ENCODE measurements at regions not wholly inside any gene's neighbourhood (a gene's known extent, or its start where the extent isn't known, plus 50 kb on each side); places are given as distances from the start of the nearest gene placed in this dataset.

- DNase-seq: peak in 1 of 2 donors; percentile 36
- Histone ChIP-seq H3K4me1 (peaks cover 0 to 25% (median 8%) of the 10 kb centered on the region in 4 donors), H3K4me3 (no peak overlapping the region), H3K36me3 (no peaks in the 10 kb centered on the region), H3K9me3 (no peaks in the 10 kb centered on the region), H3K27me3 (no peaks in the 10 kb centered on the region), H3K27ac (peak overlapping the region in 1 of 5 donors; percentile 4)
- TF ChIP-seq POLR2A (IDR thresholded peaks at IDR 0.05) (no peak), EP300 (IDR thresholded peaks at IDR 0.05) (no peak), POLR2AphosphoS5 (IDR thresholded peaks at IDR 0.05) (no peak), CTCF (IDR thresholded peaks at IDR 0.05) (no peak)
- 60 to 64% (median 63%) methylated on average over 13 of the region's 13 CpGs for WGBS, 5 donors
- intact Hi-C loops (cut with DNase I; ENCODE audit: low total_unique reads): no loop called here
Observed at GRCh38 chr3:193879099-193879863, 256.7 kb upstream of the HES1 start.

GRCh38 chr3:193879864-193880242, 256.1 kb upstream of the HES1 start:
- Histone ChIP-seq H3K4me1 (peaks cover 0 to 24% (median 8%) of the 10 kb centered on the region in 4 donors), H3K27ac (peak overlapping the region in 1 of 5 donors; percentile 4), H3K4me3 (no peak overlapping the region), H3K36me3 (no peaks in the 10 kb centered on the region), H3K9me3 (no peaks in the 10 kb centered on the region), H3K27me3 (no peaks in the 10 kb centered on the region)
- TF ChIP-seq POLR2A (IDR thresholded peaks at IDR 0.05) (no peak), CTCF (IDR thresholded peaks at IDR 0.05) (no peak), EP300 (IDR thresholded peaks at IDR 0.05) (no peak), POLR2AphosphoS5 (IDR thresholded peaks at IDR 0.05) (no peak)
- DNase-seq: no peak
- intact Hi-C loops (cut with DNase I; ENCODE audit: low total_unique reads): no loop called here
- 46 to 69% (median 60%) methylated on average over 1 of the region's 1 CpG for WGBS, 5 donors

- DNase-seq: no peak
- intact Hi-C loops (cut with DNase I; ENCODE audit: low total_unique reads): no loop called here
- 91 to 96% (median 94%) methylated on average over 6 of the region's 6 CpGs for WGBS, 5 donors
- TF ChIP-seq POLR2A (IDR thresholded peaks at IDR 0.05): no peak
- TF ChIP-seq POLR2AphosphoS5 (IDR thresholded peaks at IDR 0.05): no peak
- no peak for TF ChIP-seq CTCF (IDR thresholded peaks at IDR 0.05)
- no peak for TF ChIP-seq EP300 (IDR thresholded peaks at IDR 0.05)
- Histone ChIP-seq H3K36me3 (no peaks in the 10 kb centered on the region), H3K9me3 (peaks cover 0 to 8% (median 3%) of the 10 kb centered on the region in 4 donors), H3K4me3 (no peak overlapping the region), H3K4me1 (peaks cover 0 to 19% (median 2%) of the 10 kb centered on the region in 4 donors), H3K27ac (no peak overlapping the region), H3K27me3 (no peaks in the 10 kb centered on the region)
Observed at GRCh38 chr3:193882091-193882490, 253.9 kb upstream of the HES1 start.

- intact Hi-C loops (cut with DNase I; ENCODE audit: low total_unique reads): no loop called here
- Histone ChIP-seq H3K27ac (peak overlapping the region in 2 of 5 donors; percentile 74 to 76), H3K27me3 (no peaks in the 10 kb centered on the region), H3K4me1 (peaks cover 0 to 19% (median 2%) of the 10 kb centered on the region in 4 donors), H3K4me3 (no peak overlapping the region), H3K36me3 (no peaks in the 10 kb centered on the region), H3K9me3 (peaks cover 0 to 8% (median 3%) of the 10 kb centered on the region in 4 donors)
- TF ChIP-seq EP300 (IDR thresholded peaks at IDR 0.05): no peak
- DNase-seq: no peak
- 70 to 86% (median 78%) methylated on average over 3 of the region's 3 CpGs for WGBS, 5 donors
Observed at GRCh38 chr3:193883551-193883950, 252.4 kb upstream of the HES1 start.

GRCh38 chr3:193884027-193884426, 251.9 kb upstream of the HES1 start:
- 82 to 93% (median 86%) methylated on average over 7 of the region's 7 CpGs for WGBS, 5 donors
- Histone ChIP-seq H3K4me1 (peaks cover 0 to 15% (median 2%) of the 10 kb centered on the region in 4 donors), H3K4me3 (no peak overlapping the region), H3K27ac (peak overlapping the region; percentile 36 to 76 (median 71)), H3K9me3 (peaks cover 0 to 8% (median 3%) of the 10 kb centered on the region in 4 donors), H3K36me3 (no peaks in the 10 kb centered on the region), H3K27me3 (no peaks in the 10 kb centered on the region)
- DNase-seq: no peak
- TF ChIP-seq POLR2AphosphoS5 (IDR thresholded peaks at IDR 0.05): no peak
- TF ChIP-seq CTCF (IDR thresholded peaks at IDR 0.05): no peak
- no peak for TF ChIP-seq POLR2A (IDR thresholded peaks at IDR 0.05)
- TF ChIP-seq EP300 (IDR thresholded peaks at IDR 0.05): no peak
- intact Hi-C loops (cut with DNase I; ENCODE audit: low total_unique reads): no loop called here

Data from stomach (tissue), 8 donors.